Kidney tubule cell (primary cell): ENCODE measurements at regions not wholly inside any gene's neighbourhood (a gene's known extent, or its start where the extent isn't known, plus 50 kb on each side); places are given as distances from the start of the nearest gene placed in this dataset.

Source experiments
- DNase-seq: peaks from one replicate; pipeline ENCODE4 v3.0.0-alpha.2; 2018; ENCODE audit warnings: low spot score

DNA sequence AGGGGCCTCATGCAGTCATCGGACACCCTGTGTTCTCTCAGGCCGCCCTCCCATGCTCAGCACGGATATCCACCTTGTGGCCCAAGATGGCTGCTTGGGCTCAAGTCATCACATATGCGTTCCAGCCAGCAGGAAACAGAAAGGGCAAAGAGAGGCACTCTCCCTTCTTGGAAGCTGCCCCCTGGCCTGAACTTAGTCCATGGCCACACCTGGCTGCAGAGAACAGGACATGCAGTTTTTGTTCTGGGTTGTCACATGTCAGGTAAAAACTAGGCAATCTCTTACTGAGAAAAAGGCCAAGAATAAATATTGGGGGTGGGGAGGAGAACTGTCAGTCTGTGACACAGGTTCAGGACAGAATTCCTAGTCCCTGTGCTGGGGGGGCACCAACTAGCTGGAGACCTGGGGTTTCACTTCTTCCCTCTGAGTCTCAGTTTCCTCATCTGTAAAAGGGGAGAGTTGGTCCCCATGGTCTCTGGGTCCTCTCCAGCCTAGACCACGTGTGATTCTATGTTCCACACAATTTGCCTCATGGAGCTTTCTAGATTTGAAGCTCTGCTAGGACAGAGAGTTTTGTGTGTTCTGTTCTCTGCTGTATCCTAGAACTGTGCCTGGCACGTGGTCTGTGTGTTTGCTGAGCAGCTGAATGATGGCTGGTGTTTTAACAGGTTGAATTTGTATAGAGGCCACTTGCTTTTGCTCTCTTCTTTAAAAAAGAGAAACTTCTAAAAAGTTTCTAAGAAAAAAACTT, 107.2 kb upstream of the ANO1 start:
- no peak for DNase-seq

DNA sequence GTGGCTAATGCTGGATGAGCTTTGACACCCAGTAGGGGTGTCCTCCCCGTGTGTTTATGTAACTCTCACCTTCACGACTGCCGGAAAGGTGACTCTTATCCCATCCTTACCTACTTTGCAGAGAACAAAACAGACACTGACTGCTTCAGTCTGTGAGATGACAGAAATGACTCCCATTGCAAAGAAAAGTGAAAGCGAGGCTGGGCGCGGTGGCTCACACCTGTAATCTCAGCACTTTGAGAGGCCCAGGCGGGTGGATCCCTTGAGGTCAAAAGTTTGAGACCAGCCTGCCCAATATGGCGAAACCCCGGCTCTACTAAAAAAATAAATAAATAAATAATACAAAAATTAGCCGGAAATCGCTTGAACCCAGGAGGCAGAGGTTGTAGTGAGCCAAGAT, 106.4 kb upstream of the ANO1 start:
- no peak for DNase-seq

DNA sequence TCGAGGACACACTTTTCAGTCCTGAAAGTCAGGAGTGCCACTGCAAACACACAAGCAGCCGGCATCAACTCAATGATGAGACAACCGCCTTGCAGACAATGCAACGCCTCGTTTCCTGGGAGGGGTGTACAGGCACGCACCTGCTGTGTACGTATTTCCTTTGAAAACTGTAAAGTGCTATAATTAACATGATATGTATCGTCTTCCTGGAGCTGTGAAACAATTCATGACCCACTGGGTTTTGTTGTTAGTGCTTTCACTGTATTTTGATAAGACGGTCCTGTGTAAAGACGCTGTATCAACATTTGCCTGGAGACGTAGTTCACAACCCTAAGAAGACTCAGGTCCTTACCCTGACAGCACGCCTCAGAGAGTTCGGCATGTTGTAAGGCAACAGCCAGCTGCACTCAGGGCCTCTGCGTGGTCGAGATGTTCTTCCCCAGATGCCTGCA, 105.7 kb upstream of the ANO1 start:
- DNase-seq = no peak

DNA sequence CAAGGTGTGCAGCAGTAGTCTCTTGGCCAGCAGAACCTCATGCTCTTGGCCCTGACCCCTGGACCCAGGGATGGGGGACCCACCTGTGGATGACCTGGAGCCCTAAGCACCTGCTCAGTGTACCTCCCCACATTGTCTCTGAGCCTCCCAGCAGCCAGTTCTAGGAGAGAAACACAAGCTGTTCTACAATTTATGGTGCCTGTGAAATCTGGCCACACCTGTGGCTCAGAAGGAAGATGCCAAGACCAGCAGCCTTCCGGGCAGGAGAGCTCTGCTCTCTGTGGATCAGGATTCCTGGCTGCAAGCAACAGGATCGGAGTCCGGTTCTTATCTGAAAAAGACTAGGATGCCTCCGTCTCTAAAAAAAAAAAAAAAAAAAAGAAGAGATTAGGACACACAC, 103.6 kb upstream of the ANO1 start:
- no peak for DNase-seq

DNA sequence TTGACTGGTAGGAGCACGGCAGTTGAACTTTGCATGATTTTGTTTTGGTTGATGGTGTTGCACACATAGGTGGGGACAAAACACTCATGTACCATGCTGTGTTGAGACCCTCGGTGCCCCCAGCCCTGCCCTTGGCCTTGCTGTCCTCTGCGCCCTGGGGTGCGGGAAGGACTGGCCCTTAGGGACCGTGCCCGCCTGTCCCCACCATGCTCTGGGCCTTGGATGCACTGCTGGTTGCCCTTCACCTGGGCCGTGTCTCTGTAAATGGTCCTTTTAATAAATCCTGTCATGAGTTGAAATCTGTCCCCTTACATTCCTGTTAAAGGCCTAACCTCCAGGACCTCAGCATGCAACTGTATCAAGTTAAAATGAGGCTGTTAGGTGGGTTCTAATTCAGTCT, 102.3 kb upstream of the ANO1 start:
- no peak for DNase-seq

DNA sequence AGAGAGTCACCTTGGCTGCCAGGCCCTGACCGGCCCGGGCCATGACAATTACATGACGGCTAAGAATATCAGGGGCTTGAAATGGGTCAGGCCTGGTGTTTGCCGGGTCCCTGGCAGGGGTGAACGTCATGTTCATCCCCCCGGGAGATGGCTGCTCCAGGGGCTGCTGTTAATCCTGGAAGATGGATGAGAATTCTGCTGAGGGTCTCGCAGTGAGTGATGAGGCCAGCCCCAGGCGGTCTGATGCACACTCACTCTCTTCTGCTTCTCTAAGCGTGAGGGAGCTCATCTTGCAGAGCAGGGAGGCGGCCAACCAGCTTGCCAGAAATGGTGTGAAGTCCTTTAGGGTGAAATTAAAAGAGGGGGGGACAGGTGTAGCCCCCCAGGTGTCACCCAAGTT, 101.3 kb upstream of the ANO1 start:
- no peak for DNase-seq

DNA sequence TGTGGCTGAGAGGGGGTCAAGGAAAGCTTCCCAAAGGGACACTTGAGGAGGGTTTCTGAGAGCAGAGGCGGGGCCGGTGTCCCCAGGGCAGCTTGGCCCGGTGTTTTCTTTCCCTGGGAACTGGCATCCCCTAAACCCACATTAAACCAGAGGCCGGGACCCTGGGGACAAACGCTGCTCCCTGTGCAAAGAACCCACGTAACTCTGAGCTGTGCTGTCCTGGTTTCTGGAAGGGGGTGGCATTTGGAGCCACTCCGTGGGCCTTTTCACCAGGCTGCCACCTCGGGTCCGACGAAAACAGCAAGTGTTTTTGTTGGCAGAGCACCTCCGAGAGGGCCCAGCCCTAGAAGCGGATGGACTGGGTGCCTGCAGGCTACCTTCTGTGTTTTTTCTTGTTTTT, 100.2 kb upstream of the ANO1 start:
- no peak for DNase-seq

DNA sequence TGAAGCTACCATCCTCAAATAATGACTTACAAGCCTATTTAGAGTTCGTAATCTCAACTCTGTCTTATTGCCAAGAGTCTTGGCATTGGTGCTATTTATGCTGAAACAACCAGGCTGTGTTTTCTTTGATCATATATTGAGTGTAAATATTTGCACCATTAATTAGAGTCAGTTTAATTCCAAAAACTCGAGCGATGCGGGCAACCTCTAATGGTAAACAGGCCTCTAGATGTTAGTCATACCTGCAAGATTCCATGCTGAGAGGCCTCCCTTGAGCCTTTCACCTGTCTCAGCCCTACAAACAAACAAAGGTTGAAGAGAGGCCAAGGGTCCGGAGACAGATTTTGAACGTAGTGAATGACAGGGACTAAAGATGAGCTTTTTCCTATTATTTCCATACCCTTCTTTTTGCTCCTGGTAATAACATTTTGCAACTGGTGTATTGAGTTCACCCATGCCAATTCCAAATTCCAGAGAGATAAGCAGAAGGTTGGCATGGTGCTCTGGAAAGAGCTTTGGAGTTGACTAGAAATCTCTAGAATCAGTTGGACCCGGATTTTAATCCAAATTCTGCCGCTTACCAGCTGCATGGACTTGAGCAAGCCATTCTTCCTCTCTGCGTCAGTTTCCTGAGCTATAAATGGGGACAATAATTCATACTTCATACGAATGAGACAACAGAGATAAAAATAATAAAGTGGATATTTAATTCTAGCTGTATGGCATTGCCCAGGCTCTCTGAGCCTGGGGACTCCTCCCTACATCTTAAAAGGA, 99.1 kb upstream of the ANO1 start:
- no peak for DNase-seq

DNA sequence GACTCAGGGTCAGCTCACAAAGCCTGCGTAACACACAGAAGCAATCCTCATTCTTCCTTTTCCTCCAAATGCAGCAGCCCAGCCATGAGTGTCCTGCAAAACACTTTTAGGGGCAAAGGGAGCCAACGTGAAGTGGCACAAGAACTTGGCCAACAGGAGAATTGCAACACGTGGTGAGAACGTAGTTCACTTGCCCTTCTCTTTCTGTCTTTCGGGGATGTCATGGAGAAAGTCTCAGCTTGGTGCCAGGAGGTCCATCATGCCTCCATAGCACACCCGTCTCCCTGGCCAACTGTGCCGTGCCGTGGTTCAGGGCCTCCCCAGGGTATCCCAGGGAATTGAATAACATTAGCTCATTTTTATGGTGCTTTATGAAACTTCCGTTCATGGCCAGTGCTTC, 98.5 kb upstream of the ANO1 start:
- no peak for DNase-seq

DNA sequence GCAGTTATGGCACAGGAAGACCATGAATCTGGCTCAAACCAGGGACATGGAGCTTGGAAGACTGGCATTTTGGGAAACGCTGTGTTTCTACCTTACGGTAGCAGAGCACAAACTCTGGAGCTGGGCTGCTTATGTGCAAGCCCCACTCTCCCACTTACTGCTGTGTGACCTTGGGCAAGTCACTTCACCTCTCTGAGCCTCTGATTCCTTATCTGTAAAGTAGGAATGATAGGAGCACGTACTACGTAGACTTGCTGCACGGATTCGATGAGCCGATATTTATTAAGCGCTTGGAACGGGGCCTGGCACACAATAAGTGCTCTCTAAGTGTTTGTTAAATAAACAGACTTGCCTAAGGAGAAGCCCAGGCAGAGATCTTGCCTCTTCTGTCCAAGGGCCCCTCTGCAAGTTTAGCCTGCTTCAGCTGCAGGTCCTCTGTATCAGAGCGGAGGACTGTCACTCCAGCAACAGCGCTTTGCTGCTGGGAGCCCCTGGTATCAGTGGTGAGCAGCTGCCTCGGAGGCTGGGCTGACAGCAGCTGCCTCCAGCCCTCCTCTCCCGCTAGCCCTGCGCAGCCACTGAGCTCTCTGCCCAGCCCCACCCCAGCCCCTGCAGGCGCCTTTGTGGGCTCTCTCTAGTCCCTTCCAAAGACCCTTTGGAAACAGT, 96.9 kb upstream of the ANO1 start:
- no peak for DNase-seq

DNA sequence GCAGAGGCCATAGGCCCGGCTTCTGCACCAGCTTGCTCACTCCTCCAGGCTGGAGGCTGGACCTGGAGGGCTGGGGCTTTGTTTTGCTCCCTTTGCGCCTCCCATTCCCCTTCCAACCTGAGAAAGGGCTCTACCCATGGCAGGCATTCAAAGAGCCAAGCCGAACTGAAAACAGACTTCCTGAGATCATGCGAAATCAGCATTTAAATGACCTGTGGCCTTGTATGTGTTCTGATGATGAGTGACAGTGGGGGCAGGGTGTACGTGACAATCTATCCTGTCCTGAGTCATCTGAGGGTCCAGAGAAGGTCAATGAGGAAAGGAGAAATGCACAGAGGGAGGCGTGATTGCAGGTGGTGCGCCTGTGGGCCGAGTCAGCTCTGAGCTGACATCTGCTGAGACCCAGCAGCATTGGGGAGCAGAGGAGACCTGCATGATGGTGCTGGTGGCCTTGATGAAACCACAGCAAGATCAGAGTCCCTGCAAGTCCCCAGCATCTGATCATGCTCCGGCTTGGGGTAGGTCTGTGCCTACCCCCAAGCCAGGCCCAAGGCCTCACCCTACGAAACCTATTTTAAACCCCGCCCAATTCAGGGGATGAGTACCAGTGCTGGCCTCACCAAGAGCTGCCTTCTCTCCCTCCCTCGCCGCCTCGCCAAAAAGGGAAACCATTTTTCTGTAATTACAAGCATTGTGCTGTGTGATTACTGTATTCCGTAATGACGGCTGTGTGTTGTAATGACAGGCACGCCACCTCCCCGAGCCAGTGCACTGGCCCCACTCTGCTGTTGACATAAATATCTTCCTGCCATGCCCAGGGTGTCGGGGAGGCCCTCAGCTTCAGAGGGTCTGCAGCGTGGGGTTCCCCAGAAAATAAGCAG, 95.2 kb upstream of the ANO1 start:
- no peak for DNase-seq

DNA sequence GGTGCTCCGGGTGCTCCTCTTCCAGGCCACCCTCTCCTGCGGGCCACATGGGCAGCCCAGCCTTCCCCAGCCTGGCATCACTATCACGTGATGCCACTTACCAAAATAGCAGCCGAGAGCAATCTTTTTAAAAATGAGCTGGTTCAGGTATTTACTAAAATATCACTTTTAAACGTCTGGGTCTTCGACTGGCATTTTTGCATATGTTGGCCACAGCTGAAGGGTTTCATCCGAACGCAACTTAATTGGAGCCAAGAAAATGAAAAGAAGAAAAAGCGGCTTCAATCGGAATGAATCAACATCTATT, 94.6 kb upstream of the ANO1 start:
- DNase-seq = no peak

DNA sequence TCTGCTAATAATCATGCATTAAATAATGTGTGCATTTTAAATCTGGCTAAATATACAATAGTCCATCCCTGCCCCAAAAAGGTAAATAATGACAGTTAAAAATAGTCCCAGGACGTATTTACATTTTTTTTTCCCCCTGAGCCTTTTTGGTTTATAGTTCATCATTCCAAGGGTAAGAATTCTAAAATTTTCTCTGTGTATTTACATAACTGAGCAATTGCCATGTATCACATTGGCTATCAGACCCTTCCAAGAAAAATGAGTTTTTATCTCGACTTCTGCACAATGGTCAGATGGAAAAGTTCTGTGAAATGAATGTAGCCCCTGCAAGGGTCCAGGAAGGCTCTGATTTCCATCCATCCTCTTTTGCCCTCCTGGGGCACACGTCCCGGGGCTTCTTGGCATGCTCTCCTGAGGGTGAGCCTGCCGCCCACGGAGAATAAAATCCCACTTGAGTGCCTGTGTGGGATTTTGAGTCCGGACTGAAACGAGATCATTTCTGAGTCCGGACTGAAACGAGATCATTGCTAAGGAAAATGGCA, 94.1 kb upstream of the ANO1 start:
- no peak for DNase-seq

DNA sequence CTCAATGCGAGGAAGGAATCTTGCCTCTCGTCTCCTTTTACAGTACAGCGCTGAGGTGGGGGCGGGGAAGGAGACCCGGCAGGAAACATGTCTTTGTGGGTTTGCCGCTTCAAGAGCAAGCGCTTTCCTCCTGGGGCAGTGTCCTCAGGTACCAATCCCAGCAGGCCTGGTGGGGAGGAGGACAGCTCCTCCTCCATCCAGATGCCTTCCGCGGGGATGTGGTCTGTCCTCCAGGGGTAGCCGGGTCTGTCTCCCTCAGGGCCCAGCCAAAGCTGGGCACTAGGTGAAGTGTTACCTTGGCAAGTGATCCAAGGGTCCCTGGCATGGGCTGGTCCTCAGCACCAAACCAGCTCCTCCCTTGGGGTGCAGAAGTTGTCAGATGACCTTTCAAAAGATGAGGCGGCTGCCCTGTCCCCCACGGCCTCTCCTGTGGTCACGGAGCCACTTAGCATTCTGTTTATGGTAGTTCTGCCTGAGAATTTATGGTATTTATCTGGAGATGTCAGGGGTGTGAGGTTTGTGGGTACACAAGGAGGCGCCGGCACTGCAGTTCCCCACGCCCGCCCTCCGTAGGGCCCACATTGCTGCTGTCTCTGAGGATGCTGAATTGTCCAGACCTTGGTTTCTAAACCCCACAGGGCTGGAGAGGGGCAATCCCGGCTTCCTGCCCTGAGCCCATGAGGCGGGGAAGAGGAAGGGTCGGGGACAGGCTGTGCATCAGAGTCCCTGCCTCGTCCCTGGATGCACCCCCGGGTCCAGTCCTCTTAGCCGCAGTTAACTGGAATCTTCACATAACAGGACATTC, 93.5 kb upstream of the ANO1 start:
- DNase-seq = no peak

DNA sequence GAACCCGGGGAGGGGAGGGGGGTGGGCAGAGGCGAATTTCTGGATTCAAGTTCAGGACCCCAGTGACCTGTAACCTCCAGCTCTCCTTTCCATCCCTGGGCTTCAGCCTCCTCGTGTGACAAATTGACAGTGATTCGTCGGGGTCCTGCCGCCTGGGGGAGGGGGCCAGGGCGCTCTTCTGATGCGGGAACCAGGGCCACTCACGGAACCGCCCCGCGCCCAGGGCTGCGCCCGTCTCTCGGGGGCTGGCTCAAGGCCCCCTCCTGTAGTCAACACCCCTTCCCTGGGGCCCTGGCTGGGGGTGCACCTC, 92.8 kb upstream of the ANO1 start:
- DNase-seq = no peak

DNA sequence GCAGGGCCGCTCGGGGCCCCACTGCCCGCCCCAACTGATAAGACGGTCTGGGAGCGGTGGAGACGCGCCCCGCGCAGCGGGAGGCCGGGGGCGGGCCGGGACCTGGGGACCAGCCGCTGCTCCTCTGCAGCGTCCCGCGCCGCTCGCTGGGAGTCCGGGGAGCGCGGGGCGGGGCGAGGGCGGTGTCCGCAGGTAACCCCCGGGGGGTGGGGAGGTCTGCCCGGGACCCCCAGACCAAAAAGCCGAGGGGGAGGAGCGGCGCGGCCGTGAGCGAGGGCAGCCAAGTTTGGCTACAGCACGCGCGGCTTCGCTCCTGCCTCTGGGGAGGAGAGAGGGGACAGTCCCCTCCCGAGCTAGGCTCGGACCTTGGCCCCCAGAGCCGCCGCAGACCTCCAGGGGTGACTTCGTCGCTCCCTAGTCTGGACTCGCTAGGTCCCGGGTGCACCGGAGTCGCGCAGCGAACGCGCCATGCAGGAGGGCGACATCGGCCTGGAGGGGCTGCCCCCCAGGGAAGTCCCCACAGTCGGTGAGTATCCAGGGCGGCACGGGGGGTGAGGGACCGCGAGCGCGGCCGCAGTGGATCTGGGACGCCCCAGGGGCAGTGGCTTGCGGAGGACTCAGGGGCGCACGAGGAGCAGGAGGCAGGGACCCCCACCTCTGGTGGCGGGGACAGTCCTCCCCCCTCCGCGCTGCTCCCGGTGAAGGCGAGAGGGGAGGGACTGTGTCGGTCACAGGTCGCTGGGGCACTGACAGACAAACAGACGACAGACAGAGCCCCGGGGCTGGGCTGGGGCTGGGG, 92.3 kb upstream of the ANO1 start:
- DNase-seq = no peak

DNA sequence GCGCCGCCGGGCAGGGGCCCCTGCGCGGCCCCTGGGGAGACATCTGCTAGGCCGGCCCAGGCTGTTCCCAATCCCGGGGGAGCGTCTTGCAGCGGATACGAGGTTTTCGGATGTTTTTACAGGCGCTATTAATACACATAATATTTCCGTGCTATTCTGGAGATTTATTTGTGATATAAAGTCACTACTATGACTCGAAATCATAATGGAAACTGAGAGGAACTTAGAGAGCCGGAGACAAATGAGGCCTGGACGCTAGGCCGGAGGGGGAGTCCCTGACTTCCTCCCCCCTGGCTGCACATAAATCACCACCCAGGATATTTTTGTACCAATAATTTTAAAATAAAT, 91.7 kb upstream of the ANO1 start:
- DNase-seq = no peak

DNA sequence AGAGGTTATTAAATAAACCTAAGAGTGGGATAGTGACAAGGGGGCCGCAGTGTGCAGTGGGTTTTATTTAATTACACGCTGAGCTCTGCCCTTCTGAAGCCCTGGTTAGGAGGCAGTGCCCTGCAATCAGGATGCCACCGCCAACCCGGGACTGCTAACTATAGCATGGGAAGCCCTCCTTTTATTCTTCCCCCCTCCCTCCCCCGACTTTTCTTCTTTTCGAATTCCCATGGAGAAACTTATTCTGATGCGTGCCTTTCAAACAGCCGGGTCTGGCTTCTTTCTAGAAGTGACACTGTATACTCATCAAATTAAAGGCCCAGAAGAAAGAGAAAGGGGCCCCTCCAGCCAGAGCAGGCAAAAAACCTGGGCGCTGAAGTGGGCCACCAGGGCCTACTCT, 91.3 kb upstream of the ANO1 start:
- no peak for DNase-seq

DNA sequence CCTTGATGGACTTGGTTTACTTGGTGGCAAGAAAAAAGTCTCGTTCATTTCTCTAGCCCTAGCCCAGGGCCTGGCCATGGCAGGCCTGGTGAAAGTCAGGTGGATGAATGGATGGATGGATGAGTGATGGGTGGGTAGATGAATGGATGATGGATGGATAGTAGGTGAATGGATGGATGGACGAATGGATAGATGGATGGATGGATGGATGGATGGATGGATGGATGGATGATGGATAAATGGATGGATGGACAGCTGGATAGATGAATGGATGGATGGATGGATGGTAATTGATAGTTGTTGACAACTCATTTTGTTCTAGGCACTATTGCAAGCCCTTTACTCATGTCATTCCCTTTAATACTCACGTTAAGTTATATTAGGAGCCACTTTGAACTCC, 86.1 kb upstream of the ANO1 start:
- DNase-seq = no peak

DNA sequence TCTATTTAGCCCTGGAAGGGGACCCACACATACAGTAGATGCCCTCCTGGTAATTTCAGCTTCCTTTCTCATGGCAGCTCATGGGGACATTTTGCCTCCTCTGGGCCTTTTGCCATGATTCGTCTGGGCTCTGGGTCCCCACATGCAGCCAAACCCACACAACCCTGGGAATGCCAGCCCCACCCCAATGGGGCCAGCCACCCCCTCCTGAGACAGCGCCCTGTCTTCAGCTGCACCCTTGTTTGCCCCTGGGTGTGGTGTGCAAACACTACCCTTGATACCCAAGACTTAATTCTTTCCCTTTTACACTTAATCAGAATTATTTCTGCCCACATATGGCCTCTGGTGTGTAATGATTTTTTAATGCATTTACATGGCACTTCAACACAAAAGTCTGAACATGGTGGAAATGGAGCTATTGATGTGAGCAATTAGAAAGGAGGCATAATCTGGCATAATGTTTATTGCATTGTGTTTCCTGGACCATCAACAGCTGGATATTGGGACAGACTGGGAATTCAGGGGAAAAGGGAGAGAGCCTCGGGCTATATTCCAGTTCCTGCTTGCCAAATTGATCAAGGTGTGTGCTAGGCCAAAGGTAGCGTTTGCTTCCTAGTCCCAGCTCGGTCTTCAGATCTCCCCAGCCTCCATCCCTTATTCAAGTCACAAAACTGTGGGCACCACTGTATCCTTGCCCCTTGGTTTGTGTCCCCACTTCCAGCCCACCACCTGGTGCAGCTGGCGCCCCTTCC, 85.0 kb upstream of the ANO1 start:
- DNase-seq = no peak
